MCF 10A (cell line): ENCODE measurements at regions not wholly inside any gene's neighbourhood (a gene's known extent, or its start where the extent isn't known, plus 50 kb on each side); places are given as distances from the start of the nearest gene placed in this dataset.

Experiments
- BruUV-seq: library from RNA; stranded (reverse); fragments of 400-500 nt; replicated peaks from 2 replicates; lab custom pipeline; 2021; lab: Mats Ljungman, UMichigan
- CTCF ChIA-PET: fragments of 300-600 bp; sonication (Branson Sonifier 250); formaldehyde crosslinking; extraction: SDS; loops from one replicate; lab custom pipeline; 2021; ENCODE audit warnings: antibody characterized with exemption, inconsistent platforms; lab: Yijun Ruan, JAX
- POLR2A ChIA-PET: fragments of 300-600, 350-650 bp; sonication (Branson Sonifier 250); formaldehyde crosslinking; extraction: SDS; loops from one replicate; lab custom pipeline; 2020; ENCODE audit warnings: antibody characterized with exemption, inconsistent platforms; lab: Yijun Ruan, JAX
- DNase-seq: peaks from one replicate; pipeline ENCODE4 v3.0.0-alpha.2; 2018; ENCODE audit not compliant: unreplicated experiment
- H3K27ac Mint-ChIP-seq: one replicate; pipeline ENCODE4 v1.8.0; 2022; ENCODE audit warnings: mild to moderate bottlenecking, low read depth, mixed read lengths; ENCODE audit not compliant: unreplicated experiment
- H3K27me3 Mint-ChIP-seq: one replicate; pipeline ENCODE4 v1.8.0; 2022; ENCODE audit warnings: mixed read lengths; ENCODE audit not compliant: insufficient read depth, unreplicated experiment
- H3K36me3 Mint-ChIP-seq: one replicate; pipeline ENCODE4 v1.8.0; 2022; ENCODE audit warnings: mild to moderate bottlenecking, moderate library complexity, mixed read lengths; ENCODE audit not compliant: insufficient read depth, unreplicated experiment
- H3K4me1 Mint-ChIP-seq: one replicate; pipeline ENCODE4 v1.8.0; 2022; ENCODE audit warnings: mixed read lengths; ENCODE audit not compliant: insufficient read depth, unreplicated experiment
- H3K4me3 Mint-ChIP-seq: one replicate; pipeline ENCODE4 v1.8.0; 2022; ENCODE audit warnings: mild to moderate bottlenecking, moderate library complexity, mixed read lengths; ENCODE audit not compliant: unreplicated experiment
- H3K9me3 Mint-ChIP-seq: one replicate; pipeline ENCODE4 v1.8.0; 2022; ENCODE audit warnings: mixed read lengths; ENCODE audit not compliant: unreplicated experiment
- intact Hi-C: fragments of 100-400 bp; cut with micrococcal nuclease; formaldehyde crosslinking; loops from 2 replicates; pipeline ENCODE4 v1.14.1; 2022
- TF ChIP-seq, protein P1 (sequence below): fragments of 200-600 bp; IDR thresholded peaks from one replicate; pipeline ENCODE4 v1.8.0; 2022; ENCODE audit warnings: antibody characterized with exemption, mild to moderate bottlenecking; ENCODE audit not compliant: unreplicated experiment

DNA sequence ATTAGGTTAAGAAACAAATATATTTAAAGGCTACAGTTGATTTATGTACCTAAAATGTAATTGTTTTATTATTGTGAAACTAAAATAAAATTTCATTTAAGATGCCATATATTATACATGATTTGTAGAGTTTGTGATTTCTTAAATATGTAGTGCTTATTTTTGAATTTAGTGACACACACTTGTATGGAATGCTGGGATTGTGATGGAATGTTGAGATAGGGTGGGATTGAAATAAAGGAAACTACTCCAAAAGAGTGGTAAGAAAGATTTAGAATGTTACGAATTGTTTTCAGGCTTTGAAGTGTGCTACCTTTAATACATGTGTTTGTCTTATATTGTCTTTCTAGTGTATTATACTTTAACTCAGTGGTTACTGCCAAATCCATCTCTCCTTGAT lies 330.3 kb upstream of the PITX2 start:
- no peaks in the 10 kb centered on the region for H3K36me3 Mint-ChIP-seq
- no peak overlapping the region for H3K27ac Mint-ChIP-seq
- H3K27me3 Mint-ChIP-seq, result peaks cover 62% of the 10 kb centered on the region
- no peaks in the 10 kb centered on the region for H3K9me3 Mint-ChIP-seq
- DNase-seq, result no peak
- POLR2A ChIA-PET, result no interaction called here
- CTCF ChIA-PET, result no interaction called here
- H3K4me3 Mint-ChIP-seq, result no peak overlapping the region
- intact Hi-C loops, result loop anchor here (10.0 kb wide), 2 partner anchors 332 to 948 kb away; no protein-coding TSS in a partner anchor
- BruUV-seq, result no TSS peak
- H3K4me1 Mint-ChIP-seq, result no peaks in the 10 kb centered on the region
- TF ChIP-seq, protein P1, sequence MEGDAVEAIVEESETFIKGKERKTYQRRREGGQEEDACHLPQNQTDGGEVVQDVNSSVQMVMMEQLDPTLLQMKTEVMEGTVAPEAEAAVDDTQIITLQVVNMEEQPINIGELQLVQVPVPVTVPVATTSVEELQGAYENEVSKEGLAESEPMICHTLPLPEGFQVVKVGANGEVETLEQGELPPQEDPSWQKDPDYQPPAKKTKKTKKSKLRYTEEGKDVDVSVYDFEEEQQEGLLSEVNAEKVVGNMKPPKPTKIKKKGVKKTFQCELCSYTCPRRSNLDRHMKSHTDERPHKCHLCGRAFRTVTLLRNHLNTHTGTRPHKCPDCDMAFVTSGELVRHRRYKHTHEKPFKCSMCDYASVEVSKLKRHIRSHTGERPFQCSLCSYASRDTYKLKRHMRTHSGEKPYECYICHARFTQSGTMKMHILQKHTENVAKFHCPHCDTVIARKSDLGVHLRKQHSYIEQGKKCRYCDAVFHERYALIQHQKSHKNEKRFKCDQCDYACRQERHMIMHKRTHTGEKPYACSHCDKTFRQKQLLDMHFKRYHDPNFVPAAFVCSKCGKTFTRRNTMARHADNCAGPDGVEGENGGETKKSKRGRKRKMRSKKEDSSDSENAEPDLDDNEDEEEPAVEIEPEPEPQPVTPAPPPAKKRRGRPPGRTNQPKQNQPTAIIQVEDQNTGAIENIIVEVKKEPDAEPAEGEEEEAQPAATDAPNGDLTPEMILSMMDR, result no peak

- ChIA-PET CTCF (no interaction called here), POLR2A (no interaction called here)
- H3K36me3 Mint-ChIP-seq, result no peaks in the 10 kb centered on the region
- H3K27me3 Mint-ChIP-seq, result peaks cover 55% of the 10 kb centered on the region
- H3K9me3 Mint-ChIP-seq, result no peaks in the 10 kb centered on the region
- no peak overlapping the region for H3K27ac Mint-ChIP-seq
- TF ChIP-seq, protein P1, result no peak
- no peak for DNase-seq
- BruUV-seq, result no TSS peak
- intact Hi-C loops, result loop anchor here (10.0 kb wide), 2 partner anchors 331 to 949 kb away; no protein-coding TSS in a partner anchor
- H3K4me3 Mint-ChIP-seq, result no peak overlapping the region
- H3K4me1 Mint-ChIP-seq, result no peaks in the 10 kb centered on the region
Measured at GRCh38 chr4:110953898-110954297, 331.0 kb upstream of the PITX2 start.

GRCh38 chr4:110955748-110956147 lies 332.9 kb upstream of the PITX2 start:
- POLR2A ChIA-PET, result no interaction called here
- DNase-seq, result no peak
- CTCF ChIA-PET, result interaction anchor here (0.6 to 3.1 kb wide), 3 partner anchors 129 to 447 kb away, joined by 3 to 12 read pairs (median 3); no protein-coding TSS in a partner anchor
- Mint-ChIP-seq H3K27me3 (peaks cover 42% of the 10 kb centered on the region), H3K27ac (no peak overlapping the region), H3K9me3 (no peaks in the 10 kb centered on the region), H3K36me3 (no peaks in the 10 kb centered on the region), H3K4me3 (no peak overlapping the region), H3K4me1 (no peaks in the 10 kb centered on the region)
- BruUV-seq, result no TSS peak
- TF ChIP-seq, protein P1, result no peak
- intact Hi-C loops, result loop anchor here (5.0 to 10.0 kb wide), 3 partner anchors 308 to 951 kb away; no protein-coding TSS in a partner anchor

- BruUV-seq, result no TSS peak
- no peaks in the 10 kb centered on the region for H3K36me3 Mint-ChIP-seq
- DNase-seq, result peak; percentile 21
- H3K4me3 Mint-ChIP-seq, result no peak overlapping the region
- H3K27ac Mint-ChIP-seq, result no peak overlapping the region
- peaks cover 55% of the 10 kb centered on the region for H3K27me3 Mint-ChIP-seq
- no peaks in the 10 kb centered on the region for H3K4me1 Mint-ChIP-seq
- TF ChIP-seq, protein P1, result peak; percentile 46
- H3K9me3 Mint-ChIP-seq, result no peaks in the 10 kb centered on the region
- ChIA-PET POLR2A (interaction anchor here (0.8 kb wide), 1 partner anchor 16 kb away, joined by 6 read pairs; no protein-coding TSS in a partner anchor), CTCF (interaction anchor here (0.5 to 3.1 kb wide), 15 partner anchors 11 to 1072 kb away, joined by 3 to 12 read pairs (median 4); no protein-coding TSS in a partner anchor)
- intact Hi-C loops, result loop anchor here (1.0 to 10.0 kb wide), 5 partner anchors 133 to 954 kb away; no protein-coding TSS in a partner anchor
Measured at GRCh38 chr4:110959041-110959643, 336.3 kb upstream of the PITX2 start.
